CD4-positive, CD25-positive, alpha-beta regulatory T cell (primary cell): ENCODE measurements at regions not wholly inside any gene's neighbourhood (a gene's known extent, or its start where the extent isn't known, plus 50 kb on each side); places are given as distances from the start of the nearest gene placed in this dataset.

Experiments used
- ATAC-seq, 2 donors: fragments of 150-1000 bp; cut with Tn5 transposase; one replicate each; pipeline ENCODE4 v1.10.0; 2021; ENCODE audit warnings: low read depth in 2 of 2, moderate number of reproducible peaks in 2 of 2, moderate library complexity in 1 of 2
- DNase-seq, 3 donors: peaks; one replicate each; pipeline versions ENCODE4 v3.0.0 to v3.0.0-alpha.2; 2012 to 2022; ENCODE audit warnings: mixed read lengths in 1 of 3
- H3K27ac ChIP-seq: one replicate; pipeline ENCODE4 v1.7.0; 2013; ENCODE audit warnings: mild to moderate bottlenecking, low read length; ENCODE audit not compliant: insufficient read depth, poor library complexity, severe bottlenecking
- H3K27me3 ChIP-seq: one replicate; pipeline ENCODE4 v1.7.0; 2013; ENCODE audit warnings: low read length; ENCODE audit not compliant: control insufficient read depth, insufficient read depth
- H3K36me3 ChIP-seq: one replicate; pipeline ENCODE4 v1.7.0; 2013; ENCODE audit warnings: mild to moderate bottlenecking, low read length, moderate library complexity; ENCODE audit not compliant: control insufficient read depth, insufficient read depth
- H3K4me1 ChIP-seq: 2 replicates; pipeline ENCODE4 v1.7.0; 2013; ENCODE audit warnings: mild to moderate bottlenecking, low read length; ENCODE audit not compliant: insufficient read depth, control insufficient read depth, poor library complexity, severe bottlenecking
- H3K4me3 ChIP-seq: one replicate; pipeline ENCODE4 v1.7.0; 2013; ENCODE audit warnings: low read depth, mild to moderate bottlenecking, low read length, moderate library complexity
- H3K9me3 ChIP-seq, 2 experiments: 1 replicate in 1 of 2; 2 replicates in 1 of 2; pipeline ENCODE4 v1.7.0; 2013; ENCODE audit warnings: low read length in 2 of 2, mild to moderate bottlenecking in 1 of 2, moderate library complexity in 1 of 2; ENCODE audit not compliant: control insufficient read depth in 2 of 2
- H3K27ac Mint-ChIP-seq, 3 donors: one replicate each; pipeline ENCODE4 v1.8.0; 2020 to 2022; ENCODE audit warnings: mild to moderate bottlenecking in 3 of 3, mixed read lengths in 3 of 3, moderate library complexity in 2 of 3
- H3K27me3 Mint-ChIP-seq: one replicate; pipeline ENCODE4 v1.8.0; 2022; ENCODE audit warnings: mild to moderate bottlenecking, mixed read lengths
- H3K36me3 Mint-ChIP-seq: one replicate; pipeline ENCODE4 v1.8.0; 2020; ENCODE audit warnings: mixed read lengths
- H3K4me1 Mint-ChIP-seq, 4 donors: one replicate each; pipeline ENCODE4 v1.8.0; 2020 to 2022; ENCODE audit warnings: mixed read lengths in 4 of 4, mild to moderate bottlenecking in 1 of 4
- H3K4me3 Mint-ChIP-seq, 4 donors: one replicate each; pipeline ENCODE4 v1.8.0; 2020 to 2022; ENCODE audit warnings: mild to moderate bottlenecking in 4 of 4, mixed read lengths in 4 of 4, moderate library complexity in 3 of 4
- H3K9me3 Mint-ChIP-seq, 7 donors: one replicate each; pipeline ENCODE4 v1.8.0; 2020 to 2022; ENCODE audit warnings: mixed read lengths in 7 of 7, mild to moderate bottlenecking in 3 of 7, moderate library complexity in 2 of 7

GRCh38 chr5:116935561-116936162 lies 361.0 kb upstream of the SEMA6A start:
- Mint-ChIP-seq H3K4me3 (no peak overlapping the region), H3K27ac (no peak overlapping the region), H3K9me3 (peaks cover 0 to 7% (median 1%) of the 10 kb centered on the region in 7 donors), H3K27me3 (no peaks in the 10 kb centered on the region), H3K4me1 (no peaks in the 10 kb centered on the region), H3K36me3 (no peaks in the 10 kb centered on the region)
- no peak for ATAC-seq
- Histone ChIP-seq H3K9me3 (no peaks in the 10 kb centered on the region), H3K36me3 (no peaks in the 10 kb centered on the region), H3K27me3 (no peaks in the 10 kb centered on the region), H3K27ac (no peak overlapping the region), H3K4me1 (no peaks in the 10 kb centered on the region), H3K4me3 (no peak overlapping the region)
- DNase-seq = no peak

GRCh38 chr5:116930616-116931015 lies 356.0 kb upstream of the SEMA6A start:
- Mint-ChIP-seq H3K27me3 (no peaks in the 10 kb centered on the region), H3K4me3 (no peak overlapping the region), H3K36me3 (no peaks in the 10 kb centered on the region), H3K27ac (no peak overlapping the region), H3K4me1 (no peaks in the 10 kb centered on the region), H3K9me3 (peaks cover 0 to 3% (median 1%) of the 10 kb centered on the region in 7 donors)
- H3K4me3 ChIP-seq = no peak overlapping the region
- no peak overlapping the region for H3K27ac ChIP-seq
- ATAC-seq (no peak), DNase-seq (no peak)
- no peaks in the 10 kb centered on the region for H3K9me3 ChIP-seq
- no peaks in the 10 kb centered on the region for H3K4me1 ChIP-seq
- no peaks in the 10 kb centered on the region for H3K36me3 ChIP-seq
- H3K27me3 ChIP-seq = no peaks in the 10 kb centered on the region

GRCh38 chr5:116923344-116923743 lies 348.7 kb upstream of the SEMA6A start:
- Mint-ChIP-seq H3K9me3 (peaks cover 0 to 6% (median 2%) of the 10 kb centered on the region in 7 donors), H3K4me3 (no peak overlapping the region), H3K27ac (no peak overlapping the region), H3K27me3 (no peaks in the 10 kb centered on the region), H3K36me3 (no peaks in the 10 kb centered on the region), H3K4me1 (no peaks in the 10 kb centered on the region)
- no peaks in the 10 kb centered on the region for H3K27me3 ChIP-seq
- H3K4me3 ChIP-seq = no peak overlapping the region
- H3K9me3 ChIP-seq = no peaks in the 10 kb centered on the region
- H3K27ac ChIP-seq = no peak overlapping the region
- ATAC-seq = no peak
- no peaks in the 10 kb centered on the region for H3K36me3 ChIP-seq
- no peak for DNase-seq
- H3K4me1 ChIP-seq = no peaks in the 10 kb centered on the region

- DNase-seq = no peak
- no peaks in the 10 kb centered on the region for H3K4me1 ChIP-seq
- H3K4me3 Mint-ChIP-seq = no peak overlapping the region
- no peaks in the 10 kb centered on the region for H3K36me3 ChIP-seq
- no peak for ATAC-seq
- no peak overlapping the region for H3K27ac Mint-ChIP-seq
- H3K4me3 ChIP-seq = no peak overlapping the region
- H3K4me1 Mint-ChIP-seq = no peaks in the 10 kb centered on the region
- no peak overlapping the region for H3K27ac ChIP-seq
- H3K9me3 ChIP-seq = no peaks in the 10 kb centered on the region
- H3K36me3 Mint-ChIP-seq = no peaks in the 10 kb centered on the region
- H3K9me3 Mint-ChIP-seq = peaks cover 0 to 6% (median 3%) of the 10 kb centered on the region in 7 donors
- H3K27me3 Mint-ChIP-seq = no peaks in the 10 kb centered on the region
- H3K27me3 ChIP-seq = no peaks in the 10 kb centered on the region
Observed at GRCh38 chr5:116922532-116922931, 347.9 kb upstream of the SEMA6A start.

- H3K9me3 Mint-ChIP-seq = peaks cover 0 to 6% (median 3%) of the 10 kb centered on the region in 7 donors
- Histone ChIP-seq H3K27me3 (no peaks in the 10 kb centered on the region), H3K4me3 (no peak overlapping the region), H3K4me1 (no peaks in the 10 kb centered on the region), H3K27ac (no peak overlapping the region), H3K36me3 (no peaks in the 10 kb centered on the region), H3K9me3 (no peaks in the 10 kb centered on the region)
- ATAC-seq = no peak
- no peaks in the 10 kb centered on the region for H3K4me1 Mint-ChIP-seq
- no peak for DNase-seq
- no peak overlapping the region for H3K4me3 Mint-ChIP-seq
- no peaks in the 10 kb centered on the region for H3K27me3 Mint-ChIP-seq
- H3K36me3 Mint-ChIP-seq = no peaks in the 10 kb centered on the region
- no peak overlapping the region for H3K27ac Mint-ChIP-seq
Observed at GRCh38 chr5:116914869-116915504, 340.4 kb upstream of the SEMA6A start.

GRCh38 chr5:116912221-116912620 lies 337.6 kb upstream of the SEMA6A start:
- Histone ChIP-seq H3K36me3 (no peaks in the 10 kb centered on the region), H3K27ac (no peak overlapping the region), H3K9me3 (no peaks in the 10 kb centered on the region), H3K4me1 (no peaks in the 10 kb centered on the region), H3K27me3 (no peaks in the 10 kb centered on the region), H3K4me3 (no peak overlapping the region)
- Mint-ChIP-seq H3K4me1 (no peaks in the 10 kb centered on the region), H3K4me3 (no peak overlapping the region), H3K36me3 (no peaks in the 10 kb centered on the region), H3K27me3 (no peaks in the 10 kb centered on the region), H3K27ac (no peak overlapping the region), H3K9me3 (peaks cover 0 to 7% (median 1%) of the 10 kb centered on the region in 7 donors)
- DNase-seq (no peak), ATAC-seq (no peak)

GRCh38 chr5:116911074-116911473 lies 336.5 kb upstream of the SEMA6A start:
- no peaks in the 10 kb centered on the region for H3K27me3 Mint-ChIP-seq
- H3K4me3 Mint-ChIP-seq = no peak overlapping the region
- H3K36me3 Mint-ChIP-seq = no peaks in the 10 kb centered on the region

GRCh38 chr5:116908537-116908936 lies 333.9 kb upstream of the SEMA6A start:
- H3K27me3 Mint-ChIP-seq = no peaks in the 10 kb centered on the region
- Histone ChIP-seq H3K36me3 (no peaks in the 10 kb centered on the region), H3K4me1 (no peaks in the 10 kb centered on the region), H3K9me3 (no peaks in the 10 kb centered on the region), H3K4me3 (no peak overlapping the region), H3K27me3 (no peaks in the 10 kb centered on the region), H3K27ac (no peak overlapping the region)
- H3K36me3 Mint-ChIP-seq = no peaks in the 10 kb centered on the region
- no peak overlapping the region for H3K4me3 Mint-ChIP-seq
- DNase-seq = no peak
- H3K4me1 Mint-ChIP-seq = no peaks in the 10 kb centered on the region
- no peak for ATAC-seq
- no peak overlapping the region for H3K27ac Mint-ChIP-seq
- H3K9me3 Mint-ChIP-seq = peaks cover 0 to 6% (median 0%) of the 10 kb centered on the region in 7 donors

More at GRCh38 chr5:116911074-116911473, 336.5 kb upstream of the SEMA6A start:
- Histone ChIP-seq H3K36me3 (no peaks in the 10 kb centered on the region), H3K4me3 (no peak overlapping the region), H3K27ac (no peak overlapping the region), H3K9me3 (no peaks in the 10 kb centered on the region), H3K27me3 (no peaks in the 10 kb centered on the region), H3K4me1 (no peaks in the 10 kb centered on the region)
- Mint-ChIP-seq H3K9me3 (peaks cover 0 to 10% (median 2%) of the 10 kb centered on the region in 7 donors), H3K27ac (no peak overlapping the region), H3K4me1 (no peaks in the 10 kb centered on the region)
- DNase-seq (no peak), ATAC-seq (no peak)
